Brain microvascular endothelial cell (primary cell): ENCODE measurements at regions not wholly inside any gene's neighbourhood (a gene's known extent, or its start where the extent isn't known, plus 50 kb on each side); places are given as distances from the start of the nearest gene placed in this dataset.

Experiments used
- DNase-seq: peaks from one replicate; pipeline ENCODE4 v3.0.0-alpha.2; 2020
- H3K27ac ChIP-seq: fragments of 250-450 bp; sonication (Bioruptor Pico); 2 replicates; pipeline ENCODE4 v1.5.1; 2020; ENCODE audit warnings: mild to moderate bottlenecking, moderate library complexity
- H3K27me3 ChIP-seq: fragments of 250-450 bp; sonication (Bioruptor Pico); replicated peaks from 2 replicates; pipeline ENCODE4 v1.5.1; 2020; ENCODE audit warnings: mild to moderate bottlenecking
- H3K36me3 ChIP-seq: fragments of 250-450 bp; sonication (Bioruptor Pico); replicated peaks from 2 replicates; pipeline ENCODE4 v1.5.1; 2020; ENCODE audit warnings: mild to moderate bottlenecking
- H3K4me3 ChIP-seq: 2 replicates; pipeline ENCODE4 v1.5.1; 2011; ENCODE audit warnings: low read depth, mild to moderate bottlenecking, control low read depth, low read length, moderate library complexity
- in situ Hi-C: cut with HindIII; loops from 2 replicates; pipeline ENCODE4 v1.10.0; 2017; ENCODE audit warnings: low sequenced_read_pairs, low pct_ligation_motif_present
- TF ChIP-seq, protein P1 (sequence below): IDR thresholded peaks from 2 replicates; pipeline ENCODE4 v1.5.1; 2011; ENCODE audit warnings: low read depth, mild to moderate bottlenecking, moderate library complexity, low read length, control low read depth, inconsistent platforms; ENCODE audit errors: missing control alignments

DNA sequence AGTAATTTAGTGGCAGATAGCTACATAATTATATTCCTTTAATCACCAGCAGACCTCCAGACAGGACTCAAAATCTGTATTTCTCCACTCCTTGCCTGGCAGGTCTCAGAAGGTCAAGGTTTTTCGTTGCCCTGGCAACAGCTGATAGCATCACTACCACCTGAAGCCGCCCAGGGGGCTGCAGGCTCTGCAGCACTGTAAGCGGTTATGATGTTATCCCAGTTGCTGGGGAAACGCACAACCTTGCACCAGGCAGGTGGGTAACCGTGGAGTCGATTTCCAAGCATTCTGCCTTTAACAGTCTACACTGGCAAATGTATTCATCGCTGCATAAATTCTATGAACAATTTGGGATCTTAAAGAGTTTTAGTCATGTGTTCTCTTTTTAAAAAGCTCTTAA lies 756.3 kb downstream of the NTRK3 start:
- in situ Hi-C loops: no loop called here
- H3K27ac ChIP-seq: no peak overlapping the region
- H3K36me3 ChIP-seq: no peaks in the 10 kb centered on the region
- H3K4me3 ChIP-seq: no peak overlapping the region
- H3K27me3 ChIP-seq: no peaks in the 10 kb centered on the region
- TF ChIP-seq, protein P1, sequence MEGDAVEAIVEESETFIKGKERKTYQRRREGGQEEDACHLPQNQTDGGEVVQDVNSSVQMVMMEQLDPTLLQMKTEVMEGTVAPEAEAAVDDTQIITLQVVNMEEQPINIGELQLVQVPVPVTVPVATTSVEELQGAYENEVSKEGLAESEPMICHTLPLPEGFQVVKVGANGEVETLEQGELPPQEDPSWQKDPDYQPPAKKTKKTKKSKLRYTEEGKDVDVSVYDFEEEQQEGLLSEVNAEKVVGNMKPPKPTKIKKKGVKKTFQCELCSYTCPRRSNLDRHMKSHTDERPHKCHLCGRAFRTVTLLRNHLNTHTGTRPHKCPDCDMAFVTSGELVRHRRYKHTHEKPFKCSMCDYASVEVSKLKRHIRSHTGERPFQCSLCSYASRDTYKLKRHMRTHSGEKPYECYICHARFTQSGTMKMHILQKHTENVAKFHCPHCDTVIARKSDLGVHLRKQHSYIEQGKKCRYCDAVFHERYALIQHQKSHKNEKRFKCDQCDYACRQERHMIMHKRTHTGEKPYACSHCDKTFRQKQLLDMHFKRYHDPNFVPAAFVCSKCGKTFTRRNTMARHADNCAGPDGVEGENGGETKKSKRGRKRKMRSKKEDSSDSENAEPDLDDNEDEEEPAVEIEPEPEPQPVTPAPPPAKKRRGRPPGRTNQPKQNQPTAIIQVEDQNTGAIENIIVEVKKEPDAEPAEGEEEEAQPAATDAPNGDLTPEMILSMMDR: no peak
- no peak for DNase-seq

DNA sequence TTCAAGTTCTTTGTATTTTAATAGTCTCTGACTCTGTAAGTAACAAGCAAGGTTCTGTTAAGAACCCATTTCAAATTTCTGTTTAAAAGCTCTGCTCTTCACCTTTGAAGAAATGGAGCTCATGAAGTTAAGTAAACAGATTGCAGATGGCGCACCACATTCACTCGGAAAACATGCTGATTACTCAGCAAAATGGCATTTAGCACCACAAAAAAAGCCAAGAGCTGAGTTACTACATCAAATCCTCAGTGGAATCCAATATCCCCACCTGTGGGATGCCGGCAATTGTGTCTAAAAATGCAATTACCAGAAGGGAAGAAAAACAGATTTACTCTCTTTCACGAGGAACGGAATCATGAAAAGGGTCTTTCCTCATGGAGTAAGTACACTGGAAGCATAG lies 758.0 kb downstream of the NTRK3 start:
- Histone ChIP-seq H3K36me3 (no peaks in the 10 kb centered on the region), H3K27me3 (no peaks in the 10 kb centered on the region), H3K27ac (no peak overlapping the region), H3K4me3 (no peak overlapping the region)
- in situ Hi-C loops: no loop called here
- TF ChIP-seq, protein P1: no peak
- DNase-seq: peak; percentile 9

DNA sequence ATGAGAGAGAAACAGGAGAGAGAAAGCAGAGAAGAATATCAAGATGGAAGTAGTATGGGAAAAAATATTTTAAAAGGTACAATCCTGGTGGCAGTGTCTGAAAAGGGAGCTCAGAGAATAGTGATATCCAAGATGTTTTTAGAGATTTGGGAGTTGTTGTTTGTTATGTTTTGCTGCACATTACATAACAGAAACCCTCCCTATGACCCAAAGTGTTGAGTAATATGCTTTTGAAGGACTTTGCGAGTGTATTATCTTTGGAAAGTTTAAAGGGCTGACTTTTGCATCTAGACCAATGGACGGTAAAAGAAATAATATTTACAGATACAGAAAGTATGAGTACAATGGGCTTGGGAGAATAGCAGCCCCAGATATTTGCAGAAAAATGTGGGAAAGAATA lies 759.7 kb downstream of the NTRK3 start:
- H3K27me3 ChIP-seq: no peaks in the 10 kb centered on the region
- in situ Hi-C loops: no loop called here
- no peaks in the 10 kb centered on the region for H3K36me3 ChIP-seq
- H3K4me3 ChIP-seq: no peak overlapping the region
- no peak for DNase-seq
- TF ChIP-seq, protein P1: no peak
- no peak overlapping the region for H3K27ac ChIP-seq

DNA sequence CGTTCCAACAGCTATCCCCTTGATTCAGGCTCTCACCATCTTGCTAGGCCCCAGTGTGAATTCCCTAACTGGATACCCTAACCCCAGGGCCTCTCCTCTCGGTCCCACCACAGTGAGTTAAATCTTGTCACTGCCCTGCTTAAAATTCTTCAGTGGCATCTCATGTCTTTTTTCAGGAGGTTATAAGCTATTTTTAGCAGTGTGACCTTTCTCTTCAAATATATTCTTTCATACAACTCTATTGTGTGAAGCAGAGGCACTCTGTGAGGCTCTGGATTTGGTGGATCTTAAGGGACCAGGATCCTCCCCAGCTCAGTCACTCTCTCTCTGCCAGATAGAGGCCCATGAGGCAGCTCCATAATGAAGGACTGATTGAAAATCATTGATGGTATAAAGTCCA lies 760.4 kb downstream of the NTRK3 start:
- in situ Hi-C loops: no loop called here
- TF ChIP-seq, protein P1: no peak
- no peak overlapping the region for H3K27ac ChIP-seq

DNA sequence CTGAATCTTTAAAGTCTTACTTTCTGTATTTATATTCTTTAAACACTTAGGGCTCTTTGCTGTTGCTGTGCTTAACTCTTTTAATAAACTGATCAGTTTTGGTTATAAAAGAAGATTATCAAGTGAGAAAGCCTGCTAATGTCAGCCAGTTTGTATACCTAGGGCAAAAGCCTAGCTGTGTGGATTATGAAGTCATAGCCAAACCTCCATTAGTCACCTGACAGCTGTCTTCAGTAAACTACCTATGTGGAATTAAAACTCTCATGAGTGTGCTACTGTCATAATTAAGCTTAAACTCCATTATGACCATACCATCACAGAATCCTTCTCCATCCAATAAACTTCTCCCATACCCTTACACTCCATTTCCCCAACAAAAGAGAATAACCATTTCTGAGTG lies 762.7 kb downstream of the NTRK3 start:
- H3K4me3 ChIP-seq: no peak overlapping the region
- TF ChIP-seq, protein P1: no peak
- no peak for DNase-seq
- H3K36me3 ChIP-seq: no peaks in the 10 kb centered on the region
- no peaks in the 10 kb centered on the region for H3K27me3 ChIP-seq
- in situ Hi-C loops: no loop called here
- H3K27ac ChIP-seq: no peak overlapping the region

More for the DNA sequence above, 760.4 kb downstream of the NTRK3 start:
- no peak overlapping the region for H3K4me3 ChIP-seq
- DNase-seq: no peak
- H3K36me3 ChIP-seq: no peaks in the 10 kb centered on the region
- H3K27me3 ChIP-seq: no peaks in the 10 kb centered on the region

DNA sequence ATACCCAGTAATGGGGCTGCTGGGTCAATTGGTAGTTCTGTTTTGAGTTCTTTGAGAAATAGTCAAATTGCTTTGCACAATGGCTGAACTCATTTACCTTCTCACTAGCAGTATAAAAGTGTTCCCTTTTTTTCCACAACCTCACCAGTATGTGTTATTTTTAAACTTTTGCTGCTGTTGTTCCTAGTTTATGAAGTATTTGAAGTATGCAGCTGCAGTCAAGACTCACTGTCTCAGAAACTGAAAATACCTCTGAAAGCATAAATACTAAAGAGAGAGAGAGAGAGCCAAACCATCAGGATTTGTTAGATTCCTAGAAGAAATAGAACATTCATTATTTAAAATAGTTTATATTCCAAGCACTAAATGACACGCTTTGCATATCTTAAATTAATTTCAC lies 764.2 kb downstream of the NTRK3 start:
- Histone ChIP-seq H3K4me3 (no peak overlapping the region), H3K27me3 (no peaks in the 10 kb centered on the region), H3K36me3 (no peaks in the 10 kb centered on the region), H3K27ac (no peak overlapping the region)
- in situ Hi-C loops: no loop called here
- no peak for DNase-seq
- TF ChIP-seq, protein P1: no peak
